H1 (cell line): ENCODE measurements at regions not wholly inside any gene's neighbourhood (a gene's known extent, or its start where the extent isn't known, plus 50 kb on each side); places are given as distances from the start of the nearest gene placed in this dataset.

Experiments used
- CTCF ChIA-PET: fragments of 300-600 bp; sonication (Branson Sonifier 250); formaldehyde crosslinking; loops from one replicate; lab custom pipeline; 2021; ENCODE audit not compliant: partially characterized antibody; lab: Charles Lee
- POLR2A ChIA-PET: fragments of 300-600 bp; sonication (Branson Sonifier 250); formaldehyde crosslinking; loops from one replicate; lab custom pipeline; 2021; ENCODE audit warnings: inconsistent platforms; ENCODE audit not compliant: partially characterized antibody; lab: Charles Lee
- DNase-seq, 2 experiments: peaks; one replicate each; pipeline versions ENCODE4 v3.0.0 to v3.0.0-alpha.2; 2010 to 2022; ENCODE audit warnings: low spot score in 2 of 2, low read depth in 1 of 2, mixed read lengths in 1 of 2
- FAIRE-seq: peaks from 2 replicates; lab custom pipeline; 2011; peaks lifted over from hg19 to GRCh38; lab: Jason Lieb, UNC
- H2AFZ ChIP-seq: 2 replicates; pipeline ENCODE4 v1.8.1; 2012; ENCODE audit warnings: low read length, inconsistent platforms
- H2AK5ac ChIP-seq: 2 replicates; pipeline ENCODE4 v1.6.1; 2013; ENCODE audit warnings: low read depth, low read length
- H2BK120ac ChIP-seq: replicated peaks from 2 replicates; pipeline ENCODE3; 2013; ENCODE audit warnings: low read depth, low read length, inconsistent platforms
- H2BK12ac ChIP-seq: 2 replicates; pipeline ENCODE4 v1.6.1; 2013; ENCODE audit warnings: low read depth, low read length
- H2BK15ac ChIP-seq: 2 replicates; pipeline ENCODE4 v1.6.1; 2013; ENCODE audit warnings: low read length
- H2BK20ac ChIP-seq: 2 replicates; pipeline ENCODE4 v1.6.1; 2013; ENCODE audit warnings: low read length
- H2BK5ac ChIP-seq: 2 replicates; pipeline ENCODE4 v1.6.1; 2013; ENCODE audit warnings: low read depth, low read length
- H3K14ac ChIP-seq: 2 replicates; pipeline ENCODE4 v1.6.1; 2013; ENCODE audit warnings: inconsistent platforms; ENCODE audit not compliant: insufficient read length
- H3K18ac ChIP-seq: 2 replicates; pipeline ENCODE4 v1.6.1; 2013; ENCODE audit warnings: low read length; ENCODE audit errors: extremely low read depth
- H3K23ac ChIP-seq: 2 replicates; pipeline ENCODE4 v1.6.1; 2013; ENCODE audit warnings: inconsistent platforms; ENCODE audit not compliant: insufficient read length
- H3K23me2 ChIP-seq: 2 replicates; pipeline ENCODE4 v1.6.1; 2013; ENCODE audit warnings: low read depth, low read length
- H3K27ac ChIP-seq: 2 replicates; pipeline ENCODE4 v1.6.1; 2011; ENCODE audit warnings: low read depth, low read length, inconsistent platforms
- H3K27me3 ChIP-seq, 4 experiments: replicated peaks in 1 of 4; 1 replicate in 1 of 4; 2 replicates in 3 of 4; pipeline versions ENCODE4 v1.6.1 to v1.8.1; 2011 to 2013; ENCODE audit warnings: low read length in 3 of 4, mild to moderate bottlenecking in 3 of 4, inconsistent platforms in 2 of 4, mixed read lengths in 2 of 4, moderate library complexity in 1 of 4; ENCODE audit not compliant: control insufficient read depth in 3 of 4, insufficient read depth in 3 of 4; ENCODE audit errors: extremely low read depth in 1 of 4
- H3K36me3 ChIP-seq, 4 experiments: 2 replicates each; pipeline versions ENCODE4 v1.6.1 to v1.8.1; 2011 to 2013; ENCODE audit warnings: mild to moderate bottlenecking in 4 of 4, low read length in 3 of 4, moderate library complexity in 2 of 4, control low read depth in 1 of 4, inconsistent platforms in 1 of 4; ENCODE audit not compliant: insufficient read depth in 4 of 4, control insufficient read depth in 2 of 4
- H3K4ac ChIP-seq: replicated peaks from 2 replicates; pipeline ENCODE3; 2013; ENCODE audit warnings: low read length, low read depth, mixed read lengths, inconsistent platforms; ENCODE audit not compliant: insufficient read length
- H3K4me1 ChIP-seq, 4 experiments: replicated peaks in 1 of 4; 1 replicate in 1 of 4; 2 replicates in 3 of 4; pipeline versions ENCODE4 v1.6.1 to v1.8.1; 2011 to 2013; ENCODE audit warnings: low read length in 3 of 4, inconsistent platforms in 2 of 4, mixed read lengths in 1 of 4; ENCODE audit not compliant: insufficient read depth in 4 of 4, control insufficient read depth in 3 of 4
- H3K4me2 ChIP-seq, 2 experiments: 2 replicates each; pipeline versions ENCODE4 v1.6.1 to v1.8.1; 2011 to 2013; ENCODE audit warnings: low read depth in 2 of 2, low read length in 2 of 2, control low read depth in 1 of 2, inconsistent platforms in 1 of 2, mild to moderate bottlenecking in 1 of 2; ENCODE audit not compliant: insufficient read depth in 1 of 2
- H3K4me3 ChIP-seq, 4 experiments: fragments of 200-600, 300-600 bp in 1 of 4; sonication (generic), shearing (Covaris generic), sonication (Bioruptor Twin) in 1 of 4; 2 replicates each; pipeline versions ENCODE4 v1.5.1 to v1.8.1; 2011 to 2016; ENCODE audit warnings: low read length in 4 of 4, low read depth in 3 of 4, control low read depth in 2 of 4, inconsistent platforms in 2 of 4, mild to moderate bottlenecking in 2 of 4, mixed read lengths in 1 of 4, moderate library complexity in 1 of 4; ENCODE audit not compliant: insufficient read depth in 2 of 4; ENCODE audit errors: extremely low read depth in 1 of 4
- H3K56ac ChIP-seq: replicated peaks from 2 replicates; pipeline ENCODE3; 2013; ENCODE audit warnings: low read depth, mild to moderate bottlenecking, mixed read lengths, low read length, inconsistent platforms; ENCODE audit not compliant: insufficient read length
- H3K79me1 ChIP-seq: 2 replicates; pipeline ENCODE4 v1.6.1; 2013; ENCODE audit warnings: low read depth, low read length, control low read depth
- H3K79me2 ChIP-seq, 2 experiments: 2 replicates each; pipeline versions ENCODE4 v1.6.1 to v1.8.1; 2012 to 2013; ENCODE audit warnings: low read length in 2 of 2, mild to moderate bottlenecking in 2 of 2, inconsistent platforms in 1 of 2; ENCODE audit not compliant: insufficient read depth in 2 of 2, control insufficient read depth in 1 of 2
- H3K9ac ChIP-seq, 4 experiments: replicated peaks in 1 of 4; 1 replicate in 1 of 4; 2 replicates in 3 of 4; pipeline versions ENCODE4 v1.6.1 to v1.8.1; 2011 to 2013; ENCODE audit warnings: low read depth in 3 of 4, low read length in 3 of 4, control low read depth in 2 of 4, mild to moderate bottlenecking in 2 of 4, moderate library complexity in 2 of 4, inconsistent platforms in 1 of 4; ENCODE audit errors: extremely low read depth in 1 of 4
- H3K9me3 ChIP-seq, 2 experiments: 2 replicates each; pipeline versions ENCODE4 v1.6.1 to v1.8.1; 2012 to 2013; ENCODE audit warnings: mild to moderate bottlenecking in 2 of 2, moderate library complexity in 2 of 2, control low read depth in 1 of 2, inconsistent platforms in 1 of 2, low read depth in 1 of 2, low read length in 1 of 2, mixed read lengths in 1 of 2; ENCODE audit not compliant: insufficient read depth in 2 of 2
- H4K20me1 ChIP-seq, 2 experiments: replicated peaks in 1 of 2; 2 replicates each; pipeline versions ENCODE3 to v1.8.1; 2011 to 2013; ENCODE audit warnings: inconsistent platforms in 2 of 2, low read length in 2 of 2, mild to moderate bottlenecking in 1 of 2; ENCODE audit not compliant: insufficient read depth in 2 of 2, control insufficient read depth in 1 of 2
- H4K5ac ChIP-seq: 2 replicates; pipeline ENCODE4 v1.6.1; 2013; ENCODE audit warnings: low read length, low read depth, mixed read lengths, inconsistent platforms; ENCODE audit not compliant: insufficient read length
- H4K8ac ChIP-seq: 2 replicates; pipeline ENCODE4 v1.8.0; 2013; ENCODE audit warnings: mild to moderate bottlenecking, moderate library complexity, low read length, inconsistent platforms; ENCODE audit not compliant: insufficient read depth; ENCODE audit errors: extremely low read depth
- H4K91ac ChIP-seq: replicated peaks from 2 replicates; pipeline ENCODE3; 2013; ENCODE audit warnings: low read length, mixed read lengths, inconsistent platforms; ENCODE audit not compliant: insufficient read length
- ASH2L ChIP-seq: fragments of 200-600, 300-600 bp; sonication (generic); IDR thresholded peaks from one replicate; pipeline ENCODE4 v1.7.1; 2017; ENCODE audit warnings: low read length
- BCL11A ChIP-seq, 2 experiments: IDR thresholded peaks; one replicate each; pipeline ENCODE4 v1.6.1; 2011; ENCODE audit warnings: low read depth in 2 of 2, low read length in 2 of 2, mild to moderate bottlenecking in 2 of 2
- EZH2 ChIP-seq: fragments of 200-600 bp; sonication (generic); IDR thresholded peaks from 2 replicates; pipeline ENCODE4 v1.7.1; 2012; ENCODE audit warnings: low read depth, mild to moderate bottlenecking, moderate library complexity, low read length, inconsistent platforms; ENCODE audit not compliant: severe bottlenecking
- JUND ChIP-seq: IDR thresholded peaks from 2 replicates; pipeline ENCODE4 v1.6.1; 2011; ENCODE audit warnings: mild to moderate bottlenecking, improper control_type of control experiment, low read length
- NRF1 ChIP-seq: IDR thresholded peaks from 2 replicates; pipeline ENCODE4 v1.6.1; 2011; ENCODE audit warnings: mild to moderate bottlenecking, low read depth, low read length, improper control_type of control experiment
- POU5F1 ChIP-seq: IDR thresholded peaks from 2 replicates; pipeline ENCODE4 v1.6.1; 2011; ENCODE audit warnings: low read depth, mild to moderate bottlenecking, low read length, moderate library complexity
- RBBP5 ChIP-seq: IDR thresholded peaks from 2 replicates; pipeline ENCODE4 v1.7.1; 2012; ENCODE audit warnings: low read depth, mild to moderate bottlenecking, inconsistent platforms, low read length, moderate library complexity, borderline replicate concordance
- SP2 ChIP-seq: IDR thresholded peaks from 2 replicates; pipeline ENCODE4 v1.6.1; 2012; ENCODE audit warnings: mild to moderate bottlenecking, low read length, inconsistent platforms
- SRF ChIP-seq: IDR thresholded peaks from 2 replicates; pipeline ENCODE4 v1.6.1; 2011; ENCODE audit warnings: mild to moderate bottlenecking, low read depth, low read length, moderate library complexity
- WGBS, 2 experiments: shearing (Covaris generic) in 1 of 2; methylation state at CpG; one replicate each; pipeline versions ENCODE4 v1.1.6 to v1.1.7; 2013 to 2015; ENCODE audit warnings: low lambda C conversion rate in 2 of 2, mixed read lengths in 2 of 2, inconsistent platforms in 1 of 2, low coverage in 1 of 2, missing lambda C conversion rate in 1 of 2; ENCODE audit not compliant: insufficient replicate concordance in 2 of 2, insufficient coverage in 1 of 2, insufficient read length in 1 of 2; ENCODE audit errors: extremely low coverage in 1 of 2, missing lambda C conversion rate in 1 of 2; 5-methylcytosine and 5-hydroxymethylcytosine counted together

- H2BK5ac ChIP-seq = no peak overlapping the region
- H3K79me2 ChIP-seq = no peaks in the 10 kb centered on the region
- H3K23ac ChIP-seq = no peak overlapping the region
- H3K36me3 ChIP-seq = no peaks in the 10 kb centered on the region
- no peak overlapping the region for H2BK15ac ChIP-seq
- H3K14ac ChIP-seq = no peak overlapping the region
- CTCF ChIA-PET = no interaction called here
- H2BK12ac ChIP-seq = no peak overlapping the region
- TF ChIP-seq BCL11A (IDR thresholded peaks at IDR 0.05; ENCODE audit: low read depth in 2 of 2, low read length in 2 of 2) = no peak
- no peak for TF ChIP-seq POU5F1
- no peak for TF ChIP-seq NRF1
- no peak for TF ChIP-seq JUND
- TF ChIP-seq ASH2L = no peak
- no peak for TF ChIP-seq RBBP5
- TF ChIP-seq EZH2 = no peak
- TF ChIP-seq SP2 = no peak
- no peak for TF ChIP-seq SRF
- H3K4me2 ChIP-seq = no peak overlapping the region
- no peaks in the 10 kb centered on the region; a peak in 1 of 4 replicates for H3K9me3 ChIP-seq
- no peak overlapping the region for H3K27ac ChIP-seq
- no peak overlapping the region for H4K8ac ChIP-seq
- H4K5ac ChIP-seq = no peak overlapping the region
- WGBS, 2 experiments = 89% methylated on average over 3 of the region's 3 CpGs; no CpG with 5 or more reads in 1 of the 2 experiments
- H4K91ac ChIP-seq = no peak overlapping the region
- H3K56ac ChIP-seq = no peak overlapping the region
- no peaks in the 10 kb centered on the region for H3K79me1 ChIP-seq
- H4K20me1 ChIP-seq = no peaks in the 10 kb centered on the region
- no peaks in the 10 kb centered on the region for H3K27me3 ChIP-seq
- no peak overlapping the region for H2AK5ac ChIP-seq
- POLR2A ChIA-PET = no interaction called here
- H3K4me1 ChIP-seq = no peaks in the 10 kb centered on the region
- H2BK20ac ChIP-seq = no peak overlapping the region
- no peak overlapping the region for H3K9ac ChIP-seq
- no peak for FAIRE-seq
- no peak for DNase-seq
- H3K4me3 ChIP-seq = no peak overlapping the region
- no peaks in the 10 kb centered on the region for H3K23me2 ChIP-seq
- no peak overlapping the region for H3K18ac ChIP-seq
- no peak overlapping the region for H2BK120ac ChIP-seq
- H2AFZ ChIP-seq = no peak overlapping the region
- no peak overlapping the region for H3K4ac ChIP-seq
Observed at GRCh38 chr6:63391203-63391970, 71.6 kb upstream of the LGSN start.
